Ascending aorta (tissue), 2 donors: ENCODE measurements at regions not wholly inside any gene's neighbourhood (a gene's known extent, or its start where the extent isn't known, plus 50 kb on each side); places are given as distances from the start of the nearest gene placed in this dataset.

Source experiments
- DNase-seq, 2 donors: peaks; one replicate each; pipeline ENCODE4 v3.0.0-alpha.2; 2019; ENCODE audit warnings: low spot score in 2 of 2
- H3K27ac ChIP-seq, 2 donors: fragments of 200-600 bp; sonication (generic); one replicate each; pipeline ENCODE4 v1.5.1; 2016 to 2017; ENCODE audit warnings: mild to moderate bottlenecking in 1 of 2
- H3K27me3 ChIP-seq: fragments of 200-600 bp; sonication (generic); one replicate; pipeline ENCODE4 v1.5.1; 2017
- H3K36me3 ChIP-seq, 2 donors: fragments of 200-600 bp; sonication (generic); one replicate each; pipeline ENCODE4 v1.5.1; 2016
- H3K4me1 ChIP-seq, 2 donors: fragments of 200-600 bp; sonication (generic); one replicate each; pipeline ENCODE4 v1.5.1; 2016 to 2017; ENCODE audit warnings: mild to moderate bottlenecking in 1 of 2
- H3K4me3 ChIP-seq, 2 donors: fragments of 200-600 bp; sonication (generic); one replicate each; pipeline ENCODE4 v1.5.1; 2016 to 2017; ENCODE audit warnings: mild to moderate bottlenecking in 1 of 2
- H3K9me3 ChIP-seq, 2 donors: fragments of 200-600 bp; sonication (generic); one replicate each; pipeline ENCODE4 v1.5.1; 2016
- intact Hi-C: fragments of 100-400 bp; cut with DNase I; formaldehyde crosslinking; loops from one replicate; pipeline ENCODE4 v1.15.1; 2023
- TF ChIP-seq, protein P1 (sequence below), 3 experiments: fragments of 200-600 bp in 2 of 3; fragments of 450-650 bp in 1 of 3; sonication (generic) in 2 of 3; IDR thresholded peaks; one replicate each; pipeline ENCODE4 v1.5.1; 2016 to 2019; ENCODE audit warnings: antibody characterized with exemption in 3 of 3, mild to moderate bottlenecking in 1 of 3, moderate library complexity in 1 of 3

DNA sequence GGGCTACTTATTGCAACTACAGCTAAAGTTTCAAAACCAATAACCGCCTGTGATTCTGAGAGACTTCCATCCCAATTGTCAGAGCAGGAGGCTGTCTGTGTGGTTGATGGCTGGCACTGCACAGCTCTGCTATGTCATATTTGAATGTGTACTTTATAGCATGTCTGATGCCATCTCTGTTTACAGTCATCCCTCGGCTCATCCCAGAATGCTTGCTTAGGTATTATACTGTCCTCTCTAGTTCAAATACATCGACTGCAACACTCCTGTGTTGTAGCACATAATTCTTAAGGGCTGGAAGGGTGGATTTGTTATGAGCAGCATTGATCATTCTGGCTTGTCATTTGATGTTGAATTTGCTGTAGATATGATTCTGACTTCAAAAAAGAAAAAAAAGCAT lies 1617.5 kb upstream of the TENM3 start:
- Histone ChIP-seq H3K9me3 (no peaks in the 10 kb centered on the region), H3K27me3 (no peaks in the 10 kb centered on the region), H3K27ac (no peak overlapping the region), H3K36me3 (no peaks in the 10 kb centered on the region), H3K4me1 (no peaks in the 10 kb centered on the region), H3K4me3 (no peak overlapping the region)
- intact Hi-C loops, result no loop called here
- TF ChIP-seq, protein P1, sequence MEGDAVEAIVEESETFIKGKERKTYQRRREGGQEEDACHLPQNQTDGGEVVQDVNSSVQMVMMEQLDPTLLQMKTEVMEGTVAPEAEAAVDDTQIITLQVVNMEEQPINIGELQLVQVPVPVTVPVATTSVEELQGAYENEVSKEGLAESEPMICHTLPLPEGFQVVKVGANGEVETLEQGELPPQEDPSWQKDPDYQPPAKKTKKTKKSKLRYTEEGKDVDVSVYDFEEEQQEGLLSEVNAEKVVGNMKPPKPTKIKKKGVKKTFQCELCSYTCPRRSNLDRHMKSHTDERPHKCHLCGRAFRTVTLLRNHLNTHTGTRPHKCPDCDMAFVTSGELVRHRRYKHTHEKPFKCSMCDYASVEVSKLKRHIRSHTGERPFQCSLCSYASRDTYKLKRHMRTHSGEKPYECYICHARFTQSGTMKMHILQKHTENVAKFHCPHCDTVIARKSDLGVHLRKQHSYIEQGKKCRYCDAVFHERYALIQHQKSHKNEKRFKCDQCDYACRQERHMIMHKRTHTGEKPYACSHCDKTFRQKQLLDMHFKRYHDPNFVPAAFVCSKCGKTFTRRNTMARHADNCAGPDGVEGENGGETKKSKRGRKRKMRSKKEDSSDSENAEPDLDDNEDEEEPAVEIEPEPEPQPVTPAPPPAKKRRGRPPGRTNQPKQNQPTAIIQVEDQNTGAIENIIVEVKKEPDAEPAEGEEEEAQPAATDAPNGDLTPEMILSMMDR (IDR thresholded peaks at IDR 0.05), result no peak
- DNase-seq, result no peak

DNA sequence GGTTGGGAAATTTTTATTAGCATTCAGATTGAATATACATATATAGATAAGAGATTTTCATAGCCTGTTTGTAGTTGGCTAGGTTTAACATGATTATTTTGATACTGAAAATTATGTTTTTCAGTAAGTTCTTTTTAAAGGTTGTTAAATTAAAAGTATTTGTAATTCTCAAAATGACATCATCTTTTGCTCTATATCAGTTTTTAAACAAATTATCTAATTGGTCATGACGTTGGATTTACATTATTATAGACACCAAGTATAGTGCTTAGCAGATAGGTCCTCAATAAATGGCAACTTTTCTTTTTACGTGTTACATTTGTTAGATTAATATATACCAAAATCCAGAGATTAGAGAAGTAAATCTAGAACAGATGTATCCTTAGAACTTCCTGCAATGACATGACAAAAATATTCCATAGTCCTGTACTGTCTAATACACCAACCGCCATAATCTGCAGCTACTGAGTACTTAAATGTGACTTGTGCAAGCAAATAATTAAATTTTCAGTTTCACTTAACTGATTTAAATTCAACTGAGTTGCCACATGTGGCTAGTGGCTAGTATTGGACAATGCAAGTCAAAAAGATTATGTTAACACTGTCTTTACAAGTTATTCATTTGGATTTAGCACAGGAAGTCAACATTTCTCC lies 1613.1 kb upstream of the TENM3 start:
- intact Hi-C loops, result no loop called here

DNA sequence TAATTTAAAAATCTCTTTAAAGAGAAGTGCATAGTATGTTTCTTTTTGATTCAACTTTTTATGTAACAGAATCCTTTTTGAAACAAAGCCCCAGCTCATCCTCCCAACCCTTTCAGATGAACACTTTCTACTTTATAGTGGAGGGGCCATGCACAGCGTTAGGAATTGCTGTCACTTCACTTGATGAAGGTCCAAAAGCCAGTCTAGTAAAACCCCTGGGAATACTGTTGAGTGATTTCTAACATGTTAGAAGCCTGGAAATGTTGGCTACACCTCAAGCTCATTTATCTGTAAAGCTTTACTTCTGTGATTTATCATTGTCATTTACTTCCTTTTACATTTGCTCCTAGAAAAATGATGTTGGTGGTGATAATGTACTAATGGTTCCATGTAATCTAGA lies 1608.9 kb upstream of the TENM3 start:
- Histone ChIP-seq H3K36me3 (no peaks in the 10 kb centered on the region), H3K9me3 (no peaks in the 10 kb centered on the region), H3K27ac (no peak overlapping the region), H3K4me1 (no peaks in the 10 kb centered on the region), H3K4me3 (no peak overlapping the region), H3K27me3 (no peaks in the 10 kb centered on the region)
- TF ChIP-seq, protein P1 (IDR thresholded peaks at IDR 0.05), result no peak
- intact Hi-C loops, result no loop called here
- no peak for DNase-seq

More for the DNA sequence above, 1613.1 kb upstream of the TENM3 start:
- H3K27me3 ChIP-seq, result no peaks in the 10 kb centered on the region
- TF ChIP-seq, protein P1 (IDR thresholded peaks at IDR 0.05), result no peak
- H3K4me3 ChIP-seq, result no peak overlapping the region
- no peaks in the 10 kb centered on the region for H3K4me1 ChIP-seq
- H3K9me3 ChIP-seq, result no peaks in the 10 kb centered on the region
- no peak overlapping the region for H3K27ac ChIP-seq
- DNase-seq, result no peak
- no peaks in the 10 kb centered on the region for H3K36me3 ChIP-seq

DNA sequence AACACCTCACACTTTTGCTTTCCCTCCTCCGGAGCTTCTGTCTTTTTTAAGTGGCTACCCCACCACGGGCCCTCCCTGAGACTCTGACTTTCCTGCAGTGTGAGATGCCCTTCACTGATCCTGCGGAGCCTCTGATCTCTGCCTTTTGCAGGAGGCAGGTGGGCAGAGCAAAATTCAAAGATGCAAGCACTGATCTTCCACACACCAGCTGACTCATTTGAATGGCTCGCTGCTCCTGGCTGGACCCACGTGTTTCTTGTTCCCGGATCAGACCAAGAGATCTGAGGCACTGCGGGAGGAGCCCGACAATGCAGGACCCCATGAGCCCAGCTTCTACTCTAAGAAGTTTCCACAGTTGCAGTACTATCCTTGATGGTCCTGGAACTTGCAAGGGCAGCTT lies 1607.9 kb upstream of the TENM3 start:
- Histone ChIP-seq H3K4me3 (no peak overlapping the region), H3K27ac (no peak overlapping the region), H3K4me1 (no peaks in the 10 kb centered on the region), H3K36me3 (no peaks in the 10 kb centered on the region), H3K27me3 (no peaks in the 10 kb centered on the region), H3K9me3 (no peaks in the 10 kb centered on the region)
- no peak for DNase-seq
- TF ChIP-seq, protein P1 (IDR thresholded peaks at IDR 0.05), result no peak
- intact Hi-C loops, result no loop called here

DNA sequence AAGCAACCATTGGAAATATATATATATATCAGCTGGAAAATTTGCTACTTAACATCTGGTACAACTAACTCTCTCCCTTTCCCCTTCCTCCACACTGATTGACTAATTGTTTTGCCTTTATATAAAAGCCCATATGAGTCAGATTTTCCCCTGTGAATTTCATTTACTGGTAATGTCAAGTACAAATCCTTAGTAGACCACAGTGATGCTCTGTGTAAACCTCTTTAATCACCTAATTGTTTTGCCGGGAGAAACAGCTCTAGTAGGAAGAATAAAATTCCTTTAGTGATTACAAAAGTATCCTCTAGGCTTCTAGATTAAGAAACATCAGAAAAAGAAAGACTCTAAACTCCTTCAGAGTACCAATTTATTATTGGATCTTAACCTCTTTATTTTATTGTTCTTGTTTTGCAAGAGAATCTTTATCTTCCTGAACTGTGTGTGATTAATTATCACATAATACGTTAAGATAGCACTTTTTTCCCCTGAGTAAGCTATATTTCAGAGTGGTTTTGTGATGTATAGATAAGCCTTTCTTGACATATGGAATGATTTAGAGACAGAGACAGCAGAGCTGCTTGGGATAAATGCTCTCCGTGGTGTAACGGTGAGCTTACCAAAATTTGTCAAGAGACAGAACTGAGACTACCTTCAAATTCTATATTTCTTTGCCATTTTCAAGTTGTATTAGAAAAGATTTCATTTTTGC lies 1606.4 kb upstream of the TENM3 start:
- intact Hi-C loops, result no loop called here
- no peak overlapping the region for H3K27ac ChIP-seq
- TF ChIP-seq, protein P1 (IDR thresholded peaks at IDR 0.05), result no peak
- no peaks in the 10 kb centered on the region for H3K9me3 ChIP-seq
- H3K27me3 ChIP-seq, result no peaks in the 10 kb centered on the region
- no peaks in the 10 kb centered on the region for H3K36me3 ChIP-seq
- H3K4me3 ChIP-seq, result no peak overlapping the region
- no peaks in the 10 kb centered on the region for H3K4me1 ChIP-seq
- DNase-seq, result no peak
